Amniotic epithelial cell (primary cell): ENCODE measurements at regions not wholly inside any gene's neighbourhood (a gene's known extent, or its start where the extent isn't known, plus 50 kb on each side); places are given as distances from the start of the nearest gene placed in this dataset.
A peak's percentile ranks its signal among the peaks of the same experiment; 100 is the strongest.

Experiments used
- DNase-seq: peaks from one replicate; pipeline ENCODE4 v3.0.0-alpha.2; 2010; ENCODE audit warnings: low read depth

- DNase-seq = no peak
These were observed 64.8 kb upstream of the LOXL4 start for GRCh38 chr10:98332623-98333269.

GRCh38 chr10:98331885-98332284, 63.9 kb upstream of the LOXL4 start:
- DNase-seq = no peak

- DNase-seq = no peak
These were observed 63.0 kb upstream of the LOXL4 start for GRCh38 chr10:98330987-98331386.

- DNase-seq = no peak
These were observed 60.6 kb upstream of the LOXL4 start for GRCh38 chr10:98328640-98329039.

GRCh38 chr10:98328163-98328562, 60.2 kb upstream of the LOXL4 start:
- DNase-seq = no peak

- DNase-seq = no peak
These were observed 58.6 kb upstream of the LOXL4 start for GRCh38 chr10:98326621-98327027.

- peak; percentile 61 for DNase-seq
These were observed 55.5 kb upstream of the LOXL4 start for GRCh38 chr10:98323221-98324164.

GRCh38 chr10:98321186-98321780, 53.3 kb upstream of the LOXL4 start:
- no peak for DNase-seq

GRCh38 chr10:98320486-98321185, 52.6 kb upstream of the LOXL4 start:
- no peak for DNase-seq

GRCh38 chr10:98318861-98319260, 50.9 kb upstream of the LOXL4 start:
- DNase-seq = no peak
